ENCODE measurements at regions not wholly inside any gene's neighbourhood (a gene's known extent, or its start where the extent isn't known, plus 50 kb on each side); places are given as distances from the start of the nearest gene placed in this dataset.
A peak's percentile ranks its signal among the peaks of the same experiment; 100 is the strongest.

DNA sequence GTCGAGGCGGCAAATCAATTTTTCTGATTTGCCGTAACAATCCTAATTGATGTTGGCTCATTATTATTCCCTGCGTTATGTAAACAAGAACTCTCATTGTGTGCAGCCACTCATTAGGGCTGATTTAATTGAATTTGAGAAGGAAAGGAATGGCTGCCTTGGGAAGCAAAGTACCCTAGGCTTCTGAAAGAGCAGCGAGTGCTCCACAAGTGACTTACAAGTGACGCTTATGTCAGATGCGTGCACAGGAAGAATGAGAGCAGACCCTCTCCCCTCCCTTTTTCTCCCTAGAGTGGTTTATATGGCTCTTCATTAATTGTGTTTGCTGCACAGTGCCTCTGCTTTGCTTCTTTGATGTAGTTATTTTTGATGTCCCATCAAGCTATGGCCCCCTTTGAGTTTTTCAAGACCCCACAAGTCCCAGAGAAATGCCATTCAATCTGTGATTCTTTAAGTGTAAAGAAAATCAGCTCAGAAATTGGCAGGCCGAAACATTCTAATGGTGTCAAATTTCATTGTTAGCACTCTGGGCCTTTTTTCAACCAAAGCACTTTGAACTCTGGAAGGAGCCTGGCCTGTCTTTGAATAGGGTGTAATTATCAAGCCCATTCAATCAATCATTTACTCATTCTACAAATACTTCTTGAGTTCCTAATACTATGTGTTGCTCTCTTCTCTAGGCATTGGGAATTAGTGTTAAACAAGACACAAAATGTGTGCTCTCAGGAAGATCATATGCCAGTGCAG lies 86.8 kb upstream of the VAV3 start:
- H3K4me3 ChIP-seq (replicated peaks; ENCODE audit: low read depth, low read length) = no peak overlapping the region
- no peak for DNase-seq (ENCODE audit: low read depth)
- TF ChIP-seq, protein P1, sequence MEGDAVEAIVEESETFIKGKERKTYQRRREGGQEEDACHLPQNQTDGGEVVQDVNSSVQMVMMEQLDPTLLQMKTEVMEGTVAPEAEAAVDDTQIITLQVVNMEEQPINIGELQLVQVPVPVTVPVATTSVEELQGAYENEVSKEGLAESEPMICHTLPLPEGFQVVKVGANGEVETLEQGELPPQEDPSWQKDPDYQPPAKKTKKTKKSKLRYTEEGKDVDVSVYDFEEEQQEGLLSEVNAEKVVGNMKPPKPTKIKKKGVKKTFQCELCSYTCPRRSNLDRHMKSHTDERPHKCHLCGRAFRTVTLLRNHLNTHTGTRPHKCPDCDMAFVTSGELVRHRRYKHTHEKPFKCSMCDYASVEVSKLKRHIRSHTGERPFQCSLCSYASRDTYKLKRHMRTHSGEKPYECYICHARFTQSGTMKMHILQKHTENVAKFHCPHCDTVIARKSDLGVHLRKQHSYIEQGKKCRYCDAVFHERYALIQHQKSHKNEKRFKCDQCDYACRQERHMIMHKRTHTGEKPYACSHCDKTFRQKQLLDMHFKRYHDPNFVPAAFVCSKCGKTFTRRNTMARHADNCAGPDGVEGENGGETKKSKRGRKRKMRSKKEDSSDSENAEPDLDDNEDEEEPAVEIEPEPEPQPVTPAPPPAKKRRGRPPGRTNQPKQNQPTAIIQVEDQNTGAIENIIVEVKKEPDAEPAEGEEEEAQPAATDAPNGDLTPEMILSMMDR (IDR thresholded peaks at IDR 0.05; ENCODE audit: low read length, missing control alignments) = no peak

GRCh38 chr1:108050911-108051629 lies 86.1 kb upstream of the VAV3 start:
- DNase-seq (ENCODE audit: low read depth) = no peak
- H3K4me3 ChIP-seq (replicated peaks; ENCODE audit: low read depth, low read length) = no peak overlapping the region
- TF ChIP-seq, protein P1 (IDR thresholded peaks at IDR 0.05; ENCODE audit: low read length, missing control alignments) = no peak

- no peak overlapping the region for H3K4me3 ChIP-seq (replicated peaks; ENCODE audit: low read depth, low read length)
- DNase-seq (ENCODE audit: low read depth) = no peak
These were observed 85.2 kb upstream of the VAV3 start for GRCh38 chr1:108050158-108050557.

GRCh38 chr1:108049178-108049819 lies 84.3 kb upstream of the VAV3 start:
- TF ChIP-seq, protein P1 (IDR thresholded peaks at IDR 0.05; ENCODE audit: low read length, missing control alignments) = peak; percentile 45
- DNase-seq (ENCODE audit: low read depth) = peak; percentile 18
- H3K4me3 ChIP-seq (replicated peaks; ENCODE audit: low read depth, low read length) = no peak overlapping the region

More at GRCh38 chr1:108050158-108050557, 85.2 kb upstream of the VAV3 start:
- TF ChIP-seq, protein P1 (IDR thresholded peaks at IDR 0.05; ENCODE audit: low read length, missing control alignments) = no peak

DNA sequence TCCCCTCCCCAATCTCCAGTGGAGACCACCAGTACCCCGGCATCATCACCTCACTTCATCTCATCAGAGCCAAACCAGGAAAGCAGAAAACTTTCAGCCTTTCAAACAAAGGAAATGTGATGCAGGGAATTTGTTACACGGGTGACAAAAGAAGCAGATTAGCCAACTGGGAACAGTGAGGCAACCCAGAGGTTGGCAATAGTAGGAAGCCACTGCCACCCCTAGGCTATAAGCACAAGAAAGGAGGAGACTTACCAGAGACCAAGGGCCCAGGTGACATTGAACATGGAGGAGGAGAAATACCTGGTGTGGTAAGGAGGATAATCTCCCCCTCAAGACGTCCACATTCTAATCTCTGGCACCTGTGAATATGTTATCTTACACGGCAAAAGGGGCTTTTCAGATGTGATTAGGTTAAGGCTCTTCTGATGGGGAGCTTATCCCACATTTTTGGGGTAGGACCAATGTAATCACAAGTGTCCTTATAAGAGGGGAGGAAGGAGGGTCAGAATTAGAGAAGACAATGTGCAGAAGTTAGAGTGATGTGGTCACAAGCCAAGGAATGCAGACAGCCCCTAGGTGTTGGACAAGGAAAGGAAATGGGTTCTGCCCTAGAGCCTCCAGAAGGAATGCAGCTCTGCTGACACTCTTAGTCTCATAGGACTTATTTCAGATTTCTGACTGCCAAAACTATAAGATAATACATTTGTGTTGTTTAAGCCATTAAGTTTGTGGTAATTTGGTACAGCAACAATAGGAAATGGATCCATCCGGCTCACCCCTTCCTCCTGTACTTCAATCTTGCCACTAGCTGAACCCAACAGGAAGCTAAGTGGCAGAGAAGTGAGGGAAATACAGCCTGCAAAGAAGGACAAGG lies 83.6 kb upstream of the VAV3 start:
- TF ChIP-seq, protein P1 (IDR thresholded peaks at IDR 0.05; ENCODE audit: low read length, missing control alignments) = no peak
- DNase-seq (ENCODE audit: low read depth) = no peak
- H3K4me3 ChIP-seq (replicated peaks; ENCODE audit: low read depth, low read length) = no peak overlapping the region

DNA sequence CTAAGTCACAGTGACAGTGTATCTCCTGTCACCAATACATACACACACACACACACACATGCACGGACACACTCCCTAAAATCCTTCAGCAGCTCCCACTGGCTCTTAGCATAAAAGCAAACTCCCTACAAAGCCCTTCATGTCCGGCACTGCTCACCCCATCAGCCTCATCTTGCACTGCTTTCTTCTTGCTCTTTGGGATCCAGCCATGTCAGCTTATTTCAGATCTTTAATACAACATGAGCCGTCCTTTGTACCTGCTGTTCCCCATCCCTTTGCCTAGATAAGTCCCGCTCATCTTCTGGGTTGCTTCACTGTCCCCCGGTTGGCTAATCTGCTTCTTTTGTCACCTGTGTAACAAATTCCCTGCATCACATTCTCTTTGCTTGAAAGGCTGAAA lies 82.1 kb upstream of the VAV3 start:
- no peak overlapping the region for H3K4me3 ChIP-seq (replicated peaks; ENCODE audit: low read depth, low read length)
- TF ChIP-seq, protein P1 (IDR thresholded peaks at IDR 0.05; ENCODE audit: low read length, missing control alignments) = no peak
- no peak for DNase-seq (ENCODE audit: low read depth)
